GM23338 (cell line): ENCODE measurements at regions not wholly inside any gene's neighbourhood (a gene's known extent, or its start where the extent isn't known, plus 50 kb on each side); places are given as distances from the start of the nearest gene placed in this dataset.

Source experiments
- ATAC-seq: fragments of 200-7000 bp; cut with Tn5 transposase; 3 replicates; pipeline ENCODE4 v1.9.1; 2020
- DNase-seq: peaks from one replicate; pipeline ENCODE4 v3.0.0-alpha.2; 2015; ENCODE audit warnings: low spot score
- H2AFZ ChIP-seq: fragments of 200-600 bp; sonication (generic); 2 replicates; pipeline ENCODE4 v1.8.0; 2016; ENCODE audit warnings: antibody characterized with exemption, mild to moderate bottlenecking, moderate library complexity
- H3F3A ChIP-seq: fragments of 200-600 bp; sonication (generic); replicated peaks from 2 replicates; pipeline ENCODE4 v1.8.0; 2017; ENCODE audit warnings: antibody characterized with exemption, mixed run types, low read depth
- H3K27ac ChIP-seq: fragments of 200-600 bp; sonication (generic); 2 replicates; pipeline ENCODE4 v1.6.1; 2016; ENCODE audit warnings: low read depth
- H3K27me3 ChIP-seq: fragments of 200-600 bp; sonication (generic); 2 replicates; pipeline ENCODE4 v1.8.0; 2016; ENCODE audit warnings: mild to moderate bottlenecking, mixed run types, moderate library complexity; ENCODE audit not compliant: insufficient read depth
- H3K36me3 ChIP-seq: fragments of 200-600 bp; sonication (generic); 2 replicates; pipeline ENCODE4 v1.8.0; 2016; ENCODE audit warnings: mild to moderate bottlenecking; ENCODE audit not compliant: insufficient read depth
- H3K4me1 ChIP-seq: fragments of 200-600 bp; sonication (generic); 2 replicates; pipeline ENCODE4 v1.8.0; 2016; ENCODE audit warnings: mild to moderate bottlenecking, moderate library complexity; ENCODE audit not compliant: insufficient read depth
- H3K4me2 ChIP-seq: fragments of 200-600 bp; sonication (generic); 2 replicates; pipeline ENCODE4 v1.7.1; 2017; ENCODE audit warnings: mixed run types
- H3K4me3 ChIP-seq: fragments of 200-600 bp; sonication (generic); 2 replicates; pipeline ENCODE4 v1.6.1; 2016; ENCODE audit warnings: mixed run types
- H3K79me2 ChIP-seq: fragments of 200-600 bp; sonication (generic); replicated peaks from 2 replicates; pipeline ENCODE4 v1.8.0; 2017; ENCODE audit warnings: mild to moderate bottlenecking; ENCODE audit not compliant: insufficient read depth
- H3K9me2 ChIP-seq: fragments of 200-600 bp; sonication (generic); 2 replicates; pipeline ENCODE4 v1.8.0; 2017; ENCODE audit not compliant: insufficient read depth
- H4K20me1 ChIP-seq: fragments of 200-600 bp; sonication (generic); replicated peaks from 2 replicates; pipeline ENCODE4 v1.8.0; 2017; ENCODE audit warnings: mild to moderate bottlenecking; ENCODE audit not compliant: insufficient read depth
- H3K27ac Mint-ChIP-seq: 2 replicates; pipeline ENCODE4 v1.8.0; 2020; ENCODE audit warnings: inconsistent platforms, mild to moderate bottlenecking, moderate library complexity, mixed read lengths
- H3K27me3 Mint-ChIP-seq: 3 replicates; pipeline ENCODE4 v1.8.0; 2022; ENCODE audit warnings: low read depth, mild to moderate bottlenecking, moderate library complexity, mixed read lengths, inconsistent platforms; ENCODE audit not compliant: insufficient read depth, poor library complexity
- H3K36me3 Mint-ChIP-seq: 3 replicates; pipeline ENCODE4 v1.8.0; 2021; ENCODE audit warnings: low read depth, mild to moderate bottlenecking, inconsistent platforms, moderate library complexity, mixed read lengths
- H3K4me1 Mint-ChIP-seq: 3 replicates; pipeline ENCODE4 v1.8.0; 2020; ENCODE audit warnings: mild to moderate bottlenecking, inconsistent platforms, mixed read lengths
- H3K4me3 Mint-ChIP-seq: 3 replicates; pipeline ENCODE4 v1.8.0; 2021; ENCODE audit warnings: moderate library complexity, mild to moderate bottlenecking, inconsistent platforms, mixed read lengths
- H3K9me3 Mint-ChIP-seq: 3 replicates; pipeline ENCODE4 v1.8.0; 2020; ENCODE audit warnings: moderate library complexity, mild to moderate bottlenecking, inconsistent platforms, mixed read lengths
- CREB1 ChIP-seq: fragments of 250-450 bp; sonication (Bioruptor Pico); IDR thresholded peaks from 2 replicates; pipeline ENCODE4 v1.5.0; 2020; ENCODE audit warnings: low read depth, mild to moderate bottlenecking, moderate library complexity
- EZH2 ChIP-seq: fragments of 200-600 bp; sonication (generic); IDR thresholded peaks from one replicate; pipeline ENCODE4 v1.8.0; 2017; ENCODE audit warnings: antibody characterized with exemption, mild to moderate bottlenecking, low read depth; ENCODE audit not compliant: unreplicated experiment
- EZH2phosphoT487 ChIP-seq: fragments of 200-600 bp; sonication (generic); IDR thresholded peaks from one replicate; pipeline ENCODE4 v1.8.1; 2018; ENCODE audit warnings: antibody characterized with exemption; ENCODE audit not compliant: unreplicated experiment
- JUNB ChIP-seq: IDR thresholded peaks from one replicate; pipeline ENCODE4 v1.6.1; 2016; ENCODE audit warnings: antibody characterized with exemption; ENCODE audit not compliant: unreplicated experiment
- NANOG ChIP-seq: IDR thresholded peaks from 2 replicates; pipeline ENCODE4 v1.6.1; 2016; ENCODE audit warnings: antibody characterized with exemption, borderline replicate concordance
- POLR2AphosphoS5 ChIP-seq: IDR thresholded peaks from 2 replicates; pipeline ENCODE4 v1.6.1; 2016; ENCODE audit warnings: antibody characterized with exemption, low read depth
- STAT1 ChIP-seq: IDR thresholded peaks from one replicate; pipeline ENCODE4 v1.6.1; 2016; ENCODE audit warnings: antibody characterized with exemption; ENCODE audit not compliant: unreplicated experiment
- ZNF114 ChIP-seq: fragments of 250-450 bp; sonication (Bioruptor Pico); IDR thresholded peaks from 2 replicates; pipeline ENCODE4 v1.5.0; 2020; ENCODE audit warnings: mild to moderate bottlenecking, moderate library complexity
- ZNF331 ChIP-seq: fragments of 250-450 bp; sonication (Bioruptor Pico); IDR thresholded peaks from 2 replicates; pipeline ENCODE4 v1.5.0; 2020; ENCODE audit warnings: low read depth, mild to moderate bottlenecking, moderate library complexity
- TF ChIP-seq, protein P1 (sequence below): fragments of 250-450 bp; sonication (Bioruptor Pico); IDR thresholded peaks from 2 replicates; pipeline ENCODE4 v1.5.0; 2020; ENCODE audit warnings: mild to moderate bottlenecking, moderate library complexity
- TF ChIP-seq, protein P2 (sequence below): IDR thresholded peaks from one replicate; pipeline ENCODE4 v1.6.1; 2018; ENCODE audit warnings: antibody characterized with exemption; ENCODE audit not compliant: unreplicated experiment
- TF ChIP-seq, protein P3 (sequence below), 2 experiments: fragments of 200-600 bp in 1 of 2; sonication (generic) in 1 of 2; conservative IDR thresholded peaks; 2 replicates each; pipeline versions ENCODE4 v1.5.1 to v1.6.1; 2016 to 2017; ENCODE audit warnings: antibody characterized with exemption in 2 of 2, low read depth in 2 of 2, mild to moderate bottlenecking in 2 of 2, moderate library complexity in 1 of 2
- TF ChIP-seq, protein P4 (sequence below): IDR thresholded peaks from 2 replicates; pipeline ENCODE4 v1.6.1; 2016; ENCODE audit warnings: antibody characterized with exemption

DNA sequence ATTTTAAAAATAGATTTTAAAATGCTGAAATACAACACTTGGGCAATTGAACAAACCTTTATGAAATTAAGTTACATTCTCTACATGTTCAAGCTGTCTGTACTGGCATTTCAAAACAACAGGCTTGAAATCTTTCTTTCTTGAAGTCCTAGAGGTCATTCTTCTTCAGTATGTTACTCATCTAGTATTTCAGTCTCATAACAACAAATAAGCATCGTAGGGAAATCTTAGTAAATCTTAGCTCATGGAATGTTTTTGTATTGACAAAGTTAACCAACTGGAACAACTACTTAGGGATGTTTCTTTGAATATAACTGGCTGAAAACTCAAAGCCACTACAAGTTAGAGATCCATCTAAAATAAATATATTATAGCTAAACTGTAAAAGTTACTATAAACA is 96.6 kb downstream of the KIF2B start:
- Histone ChIP-seq H2AFZ (no peak overlapping the region), H3K27ac (no peak overlapping the region), H3K36me3 (no peaks in the 10 kb centered on the region), H3K4me3 (no peak overlapping the region), H3K4me1 (0 out of 2 replicates have a peak, but pooled peaks cover 4% of the 10 kb centered on the region), H3K27me3 (no peaks in the 10 kb centered on the region), H3K79me2 (no peaks in the 10 kb centered on the region), H3K9me2 (0 out of 2 replicates have a peak, but pooled peaks cover 5% of the 10 kb centered on the region), H3F3A (no peaks in the 10 kb centered on the region), H4K20me1 (no peaks in the 10 kb centered on the region), H3K4me2 (no peak overlapping the region)
- H3K4me1 Mint-ChIP-seq: peaks cover under 1% of the 10 kb centered on the region; the same call in 2 of the 3 replicates
- TF ChIP-seq STAT1 (no peak), EZH2phosphoT487 (no peak), EZH2 (no peak), NANOG (no peak), JUNB (no peak), ZNF331 (CRISPR knock-in tag) (no peak), CREB1 (CRISPR knock-in tag) (no peak), POLR2AphosphoS5 (no peak), ZNF114 (no peak)
- TF ChIP-seq, protein P1, sequence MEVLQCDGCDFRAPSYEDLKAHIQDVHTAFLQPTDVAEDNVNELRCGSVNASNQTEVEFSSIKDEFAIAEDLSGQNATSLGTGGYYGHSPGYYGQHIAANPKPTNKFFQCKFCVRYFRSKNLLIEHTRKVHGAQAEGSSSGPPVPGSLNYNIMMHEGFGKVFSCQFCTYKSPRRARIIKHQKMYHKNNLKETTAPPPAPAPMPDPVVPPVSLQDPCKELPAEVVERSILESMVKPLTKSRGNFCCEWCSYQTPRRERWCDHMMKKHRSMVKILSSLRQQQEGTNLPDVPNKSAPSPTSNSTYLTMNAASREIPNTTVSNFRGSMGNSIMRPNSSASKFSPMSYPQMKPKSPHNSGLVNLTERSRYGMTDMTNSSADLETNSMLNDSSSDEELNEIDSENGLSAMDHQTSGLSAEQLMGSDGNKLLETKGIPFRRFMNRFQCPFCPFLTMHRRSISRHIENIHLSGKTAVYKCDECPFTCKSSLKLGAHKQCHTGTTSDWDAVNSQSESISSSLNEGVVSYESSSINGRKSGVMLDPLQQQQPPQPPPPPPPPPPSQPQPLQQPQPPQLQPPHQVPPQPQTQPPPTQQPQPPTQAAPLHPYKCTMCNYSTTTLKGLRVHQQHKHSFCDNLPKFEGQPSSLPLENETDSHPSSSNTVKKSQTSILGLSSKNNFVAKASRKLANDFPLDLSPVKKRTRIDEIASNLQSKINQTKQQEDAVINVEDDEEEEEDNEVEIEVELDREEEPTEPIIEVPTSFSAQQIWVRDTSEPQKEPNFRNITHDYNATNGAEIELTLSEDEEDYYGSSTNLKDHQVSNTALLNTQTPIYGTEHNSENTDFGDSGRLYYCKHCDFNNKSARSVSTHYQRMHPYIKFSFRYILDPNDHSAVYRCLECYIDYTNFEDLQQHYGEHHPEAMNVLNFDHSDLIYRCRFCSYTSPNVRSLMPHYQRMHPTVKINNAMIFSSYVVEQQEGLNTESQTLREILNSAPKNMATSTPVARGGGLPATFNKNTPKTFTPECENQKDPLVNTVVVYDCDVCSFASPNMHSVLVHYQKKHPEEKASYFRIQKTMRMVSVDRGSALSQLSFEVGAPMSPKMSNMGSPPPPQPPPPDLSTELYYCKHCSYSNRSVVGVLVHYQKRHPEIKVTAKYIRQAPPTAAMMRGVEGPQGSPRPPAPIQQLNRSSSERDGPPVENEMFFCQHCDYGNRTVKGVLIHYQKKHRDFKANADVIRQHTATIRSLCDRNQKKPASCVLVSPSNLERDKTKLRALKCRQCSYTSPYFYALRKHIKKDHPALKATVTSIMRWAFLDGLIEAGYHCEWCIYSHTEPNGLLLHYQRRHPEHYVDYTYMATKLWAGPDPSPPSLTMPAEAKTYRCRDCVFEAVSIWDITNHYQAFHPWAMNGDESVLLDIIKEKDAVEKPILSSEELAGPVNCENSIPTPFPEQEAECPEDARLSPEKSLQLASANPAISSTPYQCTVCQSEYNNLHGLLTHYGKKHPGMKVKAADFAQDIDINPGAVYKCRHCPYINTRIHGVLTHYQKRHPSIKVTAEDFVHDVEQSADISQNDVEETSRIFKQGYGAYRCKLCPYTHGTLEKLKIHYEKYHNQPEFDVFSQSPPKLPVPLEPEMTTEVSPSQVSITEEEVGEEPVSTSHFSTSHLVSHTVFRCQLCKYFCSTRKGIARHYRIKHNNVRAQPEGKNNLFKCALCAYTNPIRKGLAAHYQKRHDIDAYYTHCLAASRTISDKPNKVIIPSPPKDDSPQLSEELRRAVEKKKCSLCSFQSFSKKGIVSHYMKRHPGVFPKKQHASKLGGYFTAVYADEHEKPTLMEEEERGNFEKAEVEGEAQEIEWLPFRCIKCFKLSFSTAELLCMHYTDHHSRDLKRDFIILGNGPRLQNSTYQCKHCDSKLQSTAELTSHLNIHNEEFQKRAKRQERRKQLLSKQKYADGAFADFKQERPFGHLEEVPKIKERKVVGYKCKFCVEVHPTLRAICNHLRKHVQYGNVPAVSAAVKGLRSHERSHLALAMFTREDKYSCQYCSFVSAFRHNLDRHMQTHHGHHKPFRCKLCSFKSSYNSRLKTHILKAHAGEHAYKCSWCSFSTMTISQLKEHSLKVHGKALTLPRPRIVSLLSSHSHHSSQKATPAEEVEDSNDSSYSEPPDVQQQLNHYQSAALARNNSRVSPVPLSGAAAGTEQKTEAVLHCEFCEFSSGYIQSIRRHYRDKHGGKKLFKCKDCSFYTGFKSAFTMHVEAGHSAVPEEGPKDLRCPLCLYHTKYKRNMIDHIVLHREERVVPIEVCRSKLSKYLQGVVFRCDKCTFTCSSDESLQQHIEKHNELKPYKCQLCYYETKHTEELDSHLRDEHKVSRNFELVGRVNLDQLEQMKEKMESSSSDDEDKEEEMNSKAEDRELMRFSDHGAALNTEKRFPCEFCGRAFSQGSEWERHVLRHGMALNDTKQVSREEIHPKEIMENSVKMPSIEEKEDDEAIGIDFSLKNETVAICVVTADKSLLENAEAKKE (CRISPR knock-in tag): no peak
- TF ChIP-seq, protein P2, sequence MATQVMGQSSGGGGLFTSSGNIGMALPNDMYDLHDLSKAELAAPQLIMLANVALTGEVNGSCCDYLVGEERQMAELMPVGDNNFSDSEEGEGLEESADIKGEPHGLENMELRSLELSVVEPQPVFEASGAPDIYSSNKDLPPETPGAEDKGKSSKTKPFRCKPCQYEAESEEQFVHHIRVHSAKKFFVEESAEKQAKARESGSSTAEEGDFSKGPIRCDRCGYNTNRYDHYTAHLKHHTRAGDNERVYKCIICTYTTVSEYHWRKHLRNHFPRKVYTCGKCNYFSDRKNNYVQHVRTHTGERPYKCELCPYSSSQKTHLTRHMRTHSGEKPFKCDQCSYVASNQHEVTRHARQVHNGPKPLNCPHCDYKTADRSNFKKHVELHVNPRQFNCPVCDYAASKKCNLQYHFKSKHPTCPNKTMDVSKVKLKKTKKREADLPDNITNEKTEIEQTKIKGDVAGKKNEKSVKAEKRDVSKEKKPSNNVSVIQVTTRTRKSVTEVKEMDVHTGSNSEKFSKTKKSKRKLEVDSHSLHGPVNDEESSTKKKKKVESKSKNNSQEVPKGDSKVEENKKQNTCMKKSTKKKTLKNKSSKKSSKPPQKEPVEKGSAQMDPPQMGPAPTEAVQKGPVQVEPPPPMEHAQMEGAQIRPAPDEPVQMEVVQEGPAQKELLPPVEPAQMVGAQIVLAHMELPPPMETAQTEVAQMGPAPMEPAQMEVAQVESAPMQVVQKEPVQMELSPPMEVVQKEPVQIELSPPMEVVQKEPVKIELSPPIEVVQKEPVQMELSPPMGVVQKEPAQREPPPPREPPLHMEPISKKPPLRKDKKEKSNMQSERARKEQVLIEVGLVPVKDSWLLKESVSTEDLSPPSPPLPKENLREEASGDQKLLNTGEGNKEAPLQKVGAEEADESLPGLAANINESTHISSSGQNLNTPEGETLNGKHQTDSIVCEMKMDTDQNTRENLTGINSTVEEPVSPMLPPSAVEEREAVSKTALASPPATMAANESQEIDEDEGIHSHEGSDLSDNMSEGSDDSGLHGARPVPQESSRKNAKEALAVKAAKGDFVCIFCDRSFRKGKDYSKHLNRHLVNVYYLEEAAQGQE: no peak
- TF ChIP-seq, protein P3, sequence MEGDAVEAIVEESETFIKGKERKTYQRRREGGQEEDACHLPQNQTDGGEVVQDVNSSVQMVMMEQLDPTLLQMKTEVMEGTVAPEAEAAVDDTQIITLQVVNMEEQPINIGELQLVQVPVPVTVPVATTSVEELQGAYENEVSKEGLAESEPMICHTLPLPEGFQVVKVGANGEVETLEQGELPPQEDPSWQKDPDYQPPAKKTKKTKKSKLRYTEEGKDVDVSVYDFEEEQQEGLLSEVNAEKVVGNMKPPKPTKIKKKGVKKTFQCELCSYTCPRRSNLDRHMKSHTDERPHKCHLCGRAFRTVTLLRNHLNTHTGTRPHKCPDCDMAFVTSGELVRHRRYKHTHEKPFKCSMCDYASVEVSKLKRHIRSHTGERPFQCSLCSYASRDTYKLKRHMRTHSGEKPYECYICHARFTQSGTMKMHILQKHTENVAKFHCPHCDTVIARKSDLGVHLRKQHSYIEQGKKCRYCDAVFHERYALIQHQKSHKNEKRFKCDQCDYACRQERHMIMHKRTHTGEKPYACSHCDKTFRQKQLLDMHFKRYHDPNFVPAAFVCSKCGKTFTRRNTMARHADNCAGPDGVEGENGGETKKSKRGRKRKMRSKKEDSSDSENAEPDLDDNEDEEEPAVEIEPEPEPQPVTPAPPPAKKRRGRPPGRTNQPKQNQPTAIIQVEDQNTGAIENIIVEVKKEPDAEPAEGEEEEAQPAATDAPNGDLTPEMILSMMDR (conservative IDR thresholded peaks at IDR 0.05; ENCODE audit: low read depth in 2 of 2): no peak
- TF ChIP-seq, protein P4, sequence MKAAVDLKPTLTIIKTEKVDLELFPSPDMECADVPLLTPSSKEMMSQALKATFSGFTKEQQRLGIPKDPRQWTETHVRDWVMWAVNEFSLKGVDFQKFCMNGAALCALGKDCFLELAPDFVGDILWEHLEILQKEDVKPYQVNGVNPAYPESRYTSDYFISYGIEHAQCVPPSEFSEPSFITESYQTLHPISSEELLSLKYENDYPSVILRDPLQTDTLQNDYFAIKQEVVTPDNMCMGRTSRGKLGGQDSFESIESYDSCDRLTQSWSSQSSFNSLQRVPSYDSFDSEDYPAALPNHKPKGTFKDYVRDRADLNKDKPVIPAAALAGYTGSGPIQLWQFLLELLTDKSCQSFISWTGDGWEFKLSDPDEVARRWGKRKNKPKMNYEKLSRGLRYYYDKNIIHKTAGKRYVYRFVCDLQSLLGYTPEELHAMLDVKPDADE: no peak
- no peak overlapping the region for H3K27ac Mint-ChIP-seq
- no peaks in the 10 kb centered on the region; the same call in 2 of the 3 replicates for H3K9me3 Mint-ChIP-seq
- H3K36me3 Mint-ChIP-seq: no peaks in the 10 kb centered on the region
- DNase-seq (no peak), ATAC-seq (no peak)
- H3K4me3 Mint-ChIP-seq: no peak overlapping the region
- H3K27me3 Mint-ChIP-seq: no peaks in the 10 kb centered on the region
